GM12878 (cell line): ENCODE measurements at regions not wholly inside any gene's neighbourhood (a gene's known extent, or its start where the extent isn't known, plus 50 kb on each side); places are given as distances from the start of the nearest gene placed in this dataset.

Experiments used
- ATAC-seq: fragments of 200-7000 bp; cut with Tn5 transposase; 3 replicates; pipeline ENCODE4 v1.9.1; 2020; ENCODE audit warnings: mild to moderate bottlenecking, moderate library complexity
- BruUV-seq: library from RNA; stranded (reverse); fragments of 400-500 nt; replicated peaks from 2 replicates; lab custom pipeline; 2021; lab: Mats Ljungman, UMichigan
- CTCF ChIA-PET: fragments of 300-600 bp; sonication (Branson Sonifier 250); formaldehyde crosslinking; extraction: SDS; loops from one replicate; lab custom pipeline; 2021; ENCODE audit warnings: inconsistent platforms; lab: Yijun Ruan, JAX
- POLR2A ChIA-PET: fragments of 350-600 bp; formaldehyde crosslinking; extraction: SDS; loops from one replicate; lab custom pipeline; 2021; ENCODE audit warnings: inconsistent platforms; lab: Charles Lee
- RAD21 ChIA-PET: fragments of 300-600 bp; sonication (Branson Sonifier 250); formaldehyde crosslinking; loops from one replicate; lab custom pipeline; 2023; ENCODE audit warnings: antibody characterized with exemption; ENCODE audit not compliant: unreplicated experiment; lab: Charles Lee
- SMC1A ChIA-PET: fragments of 300-600 bp; sonication (Branson Sonifier 250); formaldehyde crosslinking; loops from one replicate; lab custom pipeline; 2023; ENCODE audit not compliant: unreplicated experiment, uncharacterized antibody; lab: Charles Lee
- DNase-seq: peaks from one replicate; pipeline ENCODE4 v3.0.0-alpha.2; 2011; ENCODE audit warnings: low read depth, low spot score
- FAIRE-seq: peaks from 3 replicates; lab custom pipeline; 2011; peaks lifted over from hg19 to GRCh38; lab: Jason Lieb, UNC
- H2AFZ ChIP-seq: 2 replicates; pipeline ENCODE4 v1.6.0; 2011; ENCODE audit warnings: low read depth, low read length, control low read depth; ENCODE audit not compliant: control insufficient read depth
- H3K27ac ChIP-seq: 2 replicates; pipeline ENCODE4 v1.5.1; 2011; ENCODE audit warnings: control low read depth; ENCODE audit not compliant: control insufficient read depth, insufficient read depth
- H3K27me3 ChIP-seq, 2 experiments: replicated peaks in 1 of 2; 2 replicates each; pipeline versions ENCODE4 v1.6.0 to v1.6.1; 2011; ENCODE audit warnings: low read length in 1 of 2; ENCODE audit not compliant: control insufficient read depth in 2 of 2, insufficient read depth in 2 of 2
- H3K36me3 ChIP-seq, 2 experiments: 2 replicates each; pipeline ENCODE4 v1.5.1; 2011; ENCODE audit warnings: low read length in 1 of 2; ENCODE audit not compliant: control insufficient read depth in 2 of 2, insufficient read depth in 2 of 2
- H3K4me1 ChIP-seq: 2 replicates; pipeline ENCODE4 v1.6.1; 2011; ENCODE audit warnings: mild to moderate bottlenecking, low read length, moderate library complexity, mixed read lengths; ENCODE audit not compliant: control insufficient read depth, insufficient read depth
- H3K4me2 ChIP-seq: 2 replicates; pipeline ENCODE4 v1.6.0; 2011; ENCODE audit warnings: control low read depth; ENCODE audit not compliant: control insufficient read depth, insufficient read depth
- H3K4me3 ChIP-seq: fragments of 200-600 bp; sonication (generic); 2 replicates; pipeline ENCODE4 v1.5.1; 2016
- H3K79me2 ChIP-seq: 2 replicates; pipeline ENCODE4 v1.6.0; 2011; ENCODE audit warnings: low read length; ENCODE audit not compliant: control insufficient read depth, insufficient read depth
- H3K9ac ChIP-seq: 2 replicates; pipeline ENCODE4 v1.8.0; 2011; ENCODE audit warnings: low read length, control low read depth, mixed read lengths; ENCODE audit not compliant: control insufficient read depth, insufficient read depth
- H3K9me3 ChIP-seq: replicated peaks from 3 replicates; pipeline ENCODE4 v1.5.1; 2011; ENCODE audit warnings: mild to moderate bottlenecking, low read length; ENCODE audit not compliant: control insufficient read depth, insufficient read depth
- H4K20me1 ChIP-seq: 2 replicates; pipeline ENCODE4 v1.6.0; 2011; ENCODE audit not compliant: control insufficient read depth, insufficient read depth
- EZH2 ChIP-seq: IDR thresholded peaks from 2 replicates; pipeline ENCODE4 v1.6.1; 2012; ENCODE audit warnings: low read depth, mild to moderate bottlenecking, control low read depth, inconsistent platforms, low read length, borderline replicate concordance; ENCODE audit not compliant: control insufficient read depth
- FOXM1 ChIP-seq: IDR thresholded peaks from 2 replicates; pipeline ENCODE4 v1.6.1; 2012; ENCODE audit warnings: low read depth, mild to moderate bottlenecking, inconsistent platforms, low read length, moderate library complexity
- GABPA ChIP-seq: IDR thresholded peaks from 2 replicates; pipeline ENCODE4 v1.6.1; 2014; ENCODE audit warnings: antibody characterized with exemption, low read depth, mild to moderate bottlenecking, inconsistent platforms
- NBN ChIP-seq: fragments of 450-650 bp; IDR thresholded peaks from 2 replicates; pipeline ENCODE4 v1.6.1; 2016
- SREBF1 ChIP-seq: IDR thresholded peaks from 2 replicates; pipeline ENCODE4 v1.6.1; 2012; ENCODE audit warnings: mild to moderate bottlenecking, low read length
- SREBF2 ChIP-seq: IDR thresholded peaks from 2 replicates; pipeline ENCODE4 v1.6.1; 2012; ENCODE audit warnings: mild to moderate bottlenecking, low read length
- SUPT20H ChIP-seq: IDR thresholded peaks from 2 replicates; pipeline ENCODE4 v1.6.1; 2011; ENCODE audit warnings: low read depth, mild to moderate bottlenecking, low read length, moderate library complexity, borderline replicate concordance; ENCODE audit not compliant: control insufficient read depth
- ZNF24 ChIP-seq: fragments of 450-650 bp; IDR thresholded peaks from 2 replicates; pipeline ENCODE4 v1.6.1; 2017; ENCODE audit warnings: antibody characterized with exemption, mild to moderate bottlenecking
- WGBS: methylation state at CpG from one replicate; pipeline ENCODE4 v1.1.6; 2016; ENCODE audit warnings: low lambda C conversion rate; ENCODE audit not compliant: insufficient replicate concordance, insufficient coverage; ENCODE audit errors: missing lambda C conversion rate; 5-methylcytosine and 5-hydroxymethylcytosine counted together
- in situ Hi-C: fragments of 300-500 bp; cut with MboI; formaldehyde crosslinking; loops from 9 replicates; pipeline ENCODE4 v1.14.3; 2018; ENCODE audit warnings: mixed read lengths
- intact Hi-C: fragments of 100-400 bp; cut with micrococcal nuclease; formaldehyde crosslinking; loops from one replicate; pipeline ENCODE4 v1.14.2; 2022; ENCODE audit not compliant: unreplicated experiment
- TF ChIP-seq, protein P1 (sequence below): fragments of 450-650 bp; IDR thresholded peaks from 2 replicates; pipeline ENCODE4 v1.6.1; 2017; ENCODE audit warnings: antibody characterized with exemption, mild to moderate bottlenecking, moderate library complexity

DNA sequence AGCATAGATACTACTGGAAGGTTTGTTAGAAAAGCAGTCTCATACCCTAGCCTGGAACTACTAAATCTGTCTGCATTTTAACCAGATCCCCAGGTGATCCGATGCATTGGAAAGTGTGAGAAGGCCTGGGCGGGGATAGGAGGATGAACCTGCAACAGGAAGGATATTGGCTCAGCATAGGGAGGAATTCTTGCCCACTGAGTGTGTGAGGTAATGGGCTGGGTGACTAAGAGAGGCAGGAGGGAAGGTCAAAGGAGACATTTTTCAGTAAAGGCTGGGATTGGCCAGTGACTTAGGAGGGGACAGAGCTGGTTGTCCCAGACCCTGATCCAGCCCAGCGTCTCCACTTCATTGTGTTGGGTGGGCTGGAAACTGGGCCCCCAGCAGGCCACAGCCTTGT lies 191.0 kb upstream of the LRFN2 start:
- POLR2A ChIA-PET: no interaction called here
- RAD21 ChIA-PET: no interaction called here
- Histone ChIP-seq H3K4me3 (no peak overlapping the region), H3K79me2 (no peaks in the 10 kb centered on the region), H3K27ac (no peak overlapping the region), H3K27me3 (0 out of 4 replicates have a peak, but pooled peaks cover 1 to 7% of the 10 kb centered on the region in 2 experiments), H2AFZ (no peak overlapping the region), H3K4me2 (no peak overlapping the region), H3K9me3 (no peaks in the 10 kb centered on the region), H3K4me1 (no peaks in the 10 kb centered on the region), H4K20me1 (no peaks in the 10 kb centered on the region), H3K36me3 (no peaks in the 10 kb centered on the region), H3K9ac (no peak overlapping the region)
- DNase-seq: no peak
- SMC1A ChIA-PET: no interaction called here
- no peak for FAIRE-seq
- intact Hi-C loops: no loop called here
- no peak for ATAC-seq
- in situ Hi-C loops: no loop called here
- no peak for TF ChIP-seq SREBF1
- TF ChIP-seq ZNF24: no peak
- TF ChIP-seq FOXM1: no peak
- TF ChIP-seq, protein P1, sequence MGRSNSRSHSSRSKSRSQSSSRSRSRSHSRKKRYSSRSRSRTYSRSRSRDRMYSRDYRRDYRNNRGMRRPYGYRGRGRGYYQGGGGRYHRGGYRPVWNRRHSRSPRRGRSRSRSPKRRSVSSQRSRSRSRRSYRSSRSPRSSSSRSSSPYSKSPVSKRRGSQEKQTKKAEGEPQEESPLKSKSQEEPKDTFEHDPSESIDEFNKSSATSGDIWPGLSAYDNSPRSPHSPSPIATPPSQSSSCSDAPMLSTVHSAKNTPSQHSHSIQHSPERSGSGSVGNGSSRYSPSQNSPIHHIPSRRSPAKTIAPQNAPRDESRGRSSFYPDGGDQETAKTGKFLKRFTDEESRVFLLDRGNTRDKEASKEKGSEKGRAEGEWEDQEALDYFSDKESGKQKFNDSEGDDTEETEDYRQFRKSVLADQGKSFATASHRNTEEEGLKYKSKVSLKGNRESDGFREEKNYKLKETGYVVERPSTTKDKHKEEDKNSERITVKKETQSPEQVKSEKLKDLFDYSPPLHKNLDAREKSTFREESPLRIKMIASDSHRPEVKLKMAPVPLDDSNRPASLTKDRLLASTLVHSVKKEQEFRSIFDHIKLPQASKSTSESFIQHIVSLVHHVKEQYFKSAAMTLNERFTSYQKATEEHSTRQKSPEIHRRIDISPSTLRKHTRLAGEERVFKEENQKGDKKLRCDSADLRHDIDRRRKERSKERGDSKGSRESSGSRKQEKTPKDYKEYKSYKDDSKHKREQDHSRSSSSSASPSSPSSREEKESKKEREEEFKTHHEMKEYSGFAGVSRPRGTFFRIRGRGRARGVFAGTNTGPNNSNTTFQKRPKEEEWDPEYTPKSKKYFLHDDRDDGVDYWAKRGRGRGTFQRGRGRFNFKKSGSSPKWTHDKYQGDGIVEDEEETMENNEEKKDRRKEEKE: no peak
- no peak for TF ChIP-seq SUPT20H
- TF ChIP-seq GABPA: no peak
- no peak for TF ChIP-seq EZH2
- no peak for TF ChIP-seq NBN
- TF ChIP-seq SREBF2: no peak
- CTCF ChIA-PET: no interaction called here
- WGBS: 27% methylated on average over 3 of the region's 3 CpGs
- no TSS peak for BruUV-seq
